Nephron progenitor cell (in vitro differentiated cells): ENCODE measurements at regions not wholly inside any gene's neighbourhood (a gene's known extent, or its start where the extent isn't known, plus 50 kb on each side); places are given as distances from the start of the nearest gene placed in this dataset.

Experiments
- DNase-seq: peaks from one replicate; pipeline ENCODE4 v3.0.0; 2021
- H3K27ac Mint-ChIP-seq: 2 replicates; pipeline ENCODE4 v1.8.0; 2021; ENCODE audit warnings: mild to moderate bottlenecking, moderate library complexity, mixed read lengths
- H3K27me3 Mint-ChIP-seq: 2 replicates; pipeline ENCODE4 v1.8.0; 2021; ENCODE audit warnings: mild to moderate bottlenecking, low read depth, mixed read lengths; ENCODE audit not compliant: poor library complexity
- H3K36me3 Mint-ChIP-seq: 2 replicates; pipeline ENCODE4 v1.8.0; 2021; ENCODE audit warnings: low read depth, mixed read lengths
- H3K4me1 Mint-ChIP-seq: 2 replicates; pipeline ENCODE4 v1.8.0; 2021; ENCODE audit warnings: mixed read lengths
- H3K4me3 Mint-ChIP-seq: 2 replicates; pipeline ENCODE4 v1.8.0; 2021; ENCODE audit warnings: mild to moderate bottlenecking, moderate library complexity, mixed read lengths
- H3K9me3 Mint-ChIP-seq: 2 replicates; pipeline ENCODE4 v1.8.0; 2021; ENCODE audit warnings: mild to moderate bottlenecking, moderate library complexity, mixed read lengths
- TF ChIP-seq, protein P1 (sequence below): fragments of 200-600 bp; sonication (generic); IDR thresholded peaks from 2 replicates; pipeline ENCODE4 v1.5.0; 2021; ENCODE audit warnings: antibody characterized with exemption

- TF ChIP-seq, protein P1, sequence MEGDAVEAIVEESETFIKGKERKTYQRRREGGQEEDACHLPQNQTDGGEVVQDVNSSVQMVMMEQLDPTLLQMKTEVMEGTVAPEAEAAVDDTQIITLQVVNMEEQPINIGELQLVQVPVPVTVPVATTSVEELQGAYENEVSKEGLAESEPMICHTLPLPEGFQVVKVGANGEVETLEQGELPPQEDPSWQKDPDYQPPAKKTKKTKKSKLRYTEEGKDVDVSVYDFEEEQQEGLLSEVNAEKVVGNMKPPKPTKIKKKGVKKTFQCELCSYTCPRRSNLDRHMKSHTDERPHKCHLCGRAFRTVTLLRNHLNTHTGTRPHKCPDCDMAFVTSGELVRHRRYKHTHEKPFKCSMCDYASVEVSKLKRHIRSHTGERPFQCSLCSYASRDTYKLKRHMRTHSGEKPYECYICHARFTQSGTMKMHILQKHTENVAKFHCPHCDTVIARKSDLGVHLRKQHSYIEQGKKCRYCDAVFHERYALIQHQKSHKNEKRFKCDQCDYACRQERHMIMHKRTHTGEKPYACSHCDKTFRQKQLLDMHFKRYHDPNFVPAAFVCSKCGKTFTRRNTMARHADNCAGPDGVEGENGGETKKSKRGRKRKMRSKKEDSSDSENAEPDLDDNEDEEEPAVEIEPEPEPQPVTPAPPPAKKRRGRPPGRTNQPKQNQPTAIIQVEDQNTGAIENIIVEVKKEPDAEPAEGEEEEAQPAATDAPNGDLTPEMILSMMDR, result no peak
- peaks cover 13% of the 10 kb centered on the region for H3K4me1 Mint-ChIP-seq
- H3K36me3 Mint-ChIP-seq, result no peaks in the 10 kb centered on the region
- DNase-seq, result no peak
- peaks cover 5% of the 10 kb centered on the region for H3K9me3 Mint-ChIP-seq
- peaks cover 6% of the 10 kb centered on the region for H3K27me3 Mint-ChIP-seq
- no peak overlapping the region for H3K4me3 Mint-ChIP-seq
- no peak overlapping the region for H3K27ac Mint-ChIP-seq
Observed at GRCh38 chr2:8324901-8325300, 357.0 kb upstream of the ID2 start.

GRCh38 chr2:8327371-8328100 is 354.3 kb upstream of the ID2 start:
- H3K27me3 Mint-ChIP-seq, result peaks cover 3% of the 10 kb centered on the region
- TF ChIP-seq, protein P1, result no peak

DNA sequence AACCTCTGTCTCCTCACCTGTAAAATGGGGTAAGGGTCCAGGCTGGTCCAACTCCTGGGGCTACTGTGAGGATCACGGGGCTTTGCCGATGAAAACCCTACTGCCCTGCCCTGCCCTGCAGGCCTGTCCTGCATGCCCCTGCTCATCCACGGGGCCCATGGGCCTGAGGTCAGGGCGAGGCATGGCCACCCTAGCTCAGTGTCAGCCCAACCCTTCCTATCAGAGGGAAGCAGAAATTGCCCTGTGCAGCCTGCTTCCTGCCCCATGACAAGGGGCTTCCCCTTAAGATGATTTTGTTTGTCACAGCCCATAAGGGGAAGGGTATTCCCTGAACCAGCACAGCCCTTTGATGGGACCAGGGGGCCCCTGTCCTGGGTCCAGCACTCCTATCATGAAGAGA is 353.6 kb upstream of the ID2 start:
- no peak overlapping the region for H3K4me3 Mint-ChIP-seq
- H3K4me1 Mint-ChIP-seq, result peaks cover 27% of the 10 kb centered on the region
- H3K36me3 Mint-ChIP-seq, result no peaks in the 10 kb centered on the region
- TF ChIP-seq, protein P1, result no peak
- peaks cover 3% of the 10 kb centered on the region for H3K27me3 Mint-ChIP-seq
- no peak overlapping the region for H3K27ac Mint-ChIP-seq
- no peak for DNase-seq
- H3K9me3 Mint-ChIP-seq, result no peaks in the 10 kb centered on the region

More at GRCh38 chr2:8327371-8328100, 354.3 kb upstream of the ID2 start:
- Mint-ChIP-seq H3K36me3 (no peaks in the 10 kb centered on the region), H3K27ac (no peak overlapping the region), H3K4me1 (peaks cover 27% of the 10 kb centered on the region), H3K4me3 (no peak overlapping the region), H3K9me3 (peaks cover 5% of the 10 kb centered on the region)
- DNase-seq, result no peak

DNA sequence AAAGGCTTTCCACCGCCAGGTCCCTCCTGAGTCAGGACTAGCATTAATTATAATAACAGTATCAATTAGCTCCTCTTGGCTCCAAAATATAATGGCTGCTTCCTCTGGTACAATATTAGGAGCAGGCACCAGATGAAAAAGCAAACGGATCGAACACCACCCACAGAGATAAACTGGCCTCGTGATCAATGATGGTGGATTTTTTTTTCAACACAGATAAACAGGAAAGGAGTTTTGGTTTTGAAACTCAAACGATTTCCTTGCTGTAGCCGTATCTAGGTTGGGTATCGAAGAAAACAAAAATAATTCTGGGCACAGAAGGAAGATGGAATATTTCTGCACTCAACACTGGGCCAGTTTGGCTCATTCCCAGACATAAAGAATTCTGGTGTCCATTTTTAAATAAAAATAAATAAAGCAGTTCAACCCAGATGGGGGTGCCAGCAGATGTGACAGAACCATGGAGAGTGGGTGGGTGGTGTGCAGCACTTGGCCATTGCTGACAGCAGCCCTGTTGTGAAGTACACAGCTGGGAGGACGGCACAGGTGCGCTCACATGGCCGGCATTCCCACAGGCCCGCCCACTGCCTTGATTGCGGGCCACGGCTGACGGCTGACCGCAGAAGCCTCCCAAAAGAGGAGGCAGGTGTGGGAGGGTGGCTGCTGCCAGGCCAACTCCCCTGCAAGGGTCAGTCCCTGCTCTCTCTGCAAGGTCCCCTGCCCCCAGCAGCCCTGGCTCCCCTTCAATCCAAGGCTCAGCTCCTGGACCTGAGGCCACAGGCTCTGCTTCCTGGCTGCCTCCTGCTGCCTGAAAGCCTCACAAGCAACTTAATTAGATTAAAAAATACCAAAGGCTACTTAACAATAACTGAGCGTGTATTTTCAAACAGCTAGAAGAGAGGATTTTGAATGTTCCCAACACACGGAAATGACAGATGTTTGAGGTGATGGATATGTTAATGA is 351.9 kb upstream of the ID2 start:
- peaks cover 21% of the 10 kb centered on the region for H3K4me1 Mint-ChIP-seq
- no peak overlapping the region for H3K27ac Mint-ChIP-seq
- no peaks in the 10 kb centered on the region for H3K27me3 Mint-ChIP-seq
- no peaks in the 10 kb centered on the region for H3K36me3 Mint-ChIP-seq
- H3K4me3 Mint-ChIP-seq, result no peak overlapping the region
- H3K9me3 Mint-ChIP-seq, result peaks cover 3% of the 10 kb centered on the region
- DNase-seq, result no peak
- TF ChIP-seq, protein P1, result no peak

DNA sequence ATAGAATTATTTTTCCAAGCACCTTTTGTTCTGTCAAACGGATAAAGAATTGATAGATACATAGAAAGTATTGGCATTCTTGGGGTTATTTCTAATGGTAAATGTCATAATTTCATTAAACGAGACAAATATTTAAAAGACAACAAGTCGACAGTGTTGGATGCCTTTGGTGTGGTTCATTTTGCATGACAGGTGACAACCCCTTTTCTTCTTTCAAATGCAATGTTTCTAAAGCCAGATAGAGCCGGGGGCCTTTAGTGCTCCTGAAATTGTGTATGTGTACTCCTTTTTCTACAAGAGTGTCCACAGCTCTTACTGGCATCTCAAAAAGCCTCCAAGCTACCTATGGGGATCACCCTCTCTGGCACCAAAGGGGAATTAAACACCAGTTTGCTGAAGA is 350.8 kb upstream of the ID2 start:
- Mint-ChIP-seq H3K36me3 (no peaks in the 10 kb centered on the region), H3K4me3 (no peak overlapping the region), H3K27ac (peak overlapping the region; percentile 36), H3K27me3 (no peaks in the 10 kb centered on the region), H3K4me1 (peaks cover 19% of the 10 kb centered on the region), H3K9me3 (peaks cover 3% of the 10 kb centered on the region)
- TF ChIP-seq, protein P1, result no peak
- no peak for DNase-seq
